ENCODE measurements at regions not wholly inside any gene's neighbourhood (a gene's known extent, or its start where the extent isn't known, plus 50 kb on each side); places are given as distances from the start of the nearest gene placed in this dataset.

- no peak for TF ChIP-seq CTCF (IDR thresholded peaks at IDR 0.05)
- no peak for TF ChIP-seq POLR2AphosphoS5 (IDR thresholded peaks at IDR 0.05; ENCODE audit: low read depth, low read length)
- no peak for TF ChIP-seq TCF7L2 (IDR thresholded peaks at IDR 0.05; ENCODE audit: low read depth, low read length)
- no peak for TF ChIP-seq SIN3A (IDR thresholded peaks at IDR 0.05; ENCODE audit: borderline replicate concordance, insufficient read depth, low read depth, low read length)
- no peak for TF ChIP-seq REST (IDR thresholded peaks at IDR 0.05; ENCODE audit: insufficient read depth in 1 of 2, low read depth in 2 of 2, low read length in 1 of 2)
Measured at GRCh38 chr1:105005594-105006195, 1256.0 kb downstream of the AMY1C start.

All from Panc1 (cell line).